Aorta (tissue), 5 donors: ENCODE measurements at regions not wholly inside any gene's neighbourhood (a gene's known extent, or its start where the extent isn't known, plus 50 kb on each side); places are given as distances from the start of the nearest gene placed in this dataset.

Source experiments
- ATAC-seq: fragments of 200-7000 bp; cut with Tn5 transposase; one replicate; pipeline ENCODE4 v1.9.1; 2022; ENCODE audit warnings: moderate library complexity; ENCODE audit not compliant: low FRiP score
- DNase-seq, 2 donors: peaks; one replicate each; pipeline ENCODE4 v3.0.0-alpha.2; 2020
- H3K27ac ChIP-seq, 2 donors: one replicate each; pipeline ENCODE4 v1.5.1; 2013; ENCODE audit warnings: low read length in 2 of 2, mild to moderate bottlenecking in 2 of 2, moderate library complexity in 2 of 2, control low read depth in 1 of 2, inconsistent platforms in 1 of 2, low read depth in 1 of 2
- H3K27me3 ChIP-seq, 2 donors: one replicate each; pipeline ENCODE4 v1.6.1; 2013; ENCODE audit warnings: control low read depth in 1 of 2, low read length in 1 of 2, mild to moderate bottlenecking in 1 of 2, moderate library complexity in 1 of 2; ENCODE audit not compliant: insufficient read depth in 2 of 2, control insufficient read depth in 1 of 2
- H3K36me3 ChIP-seq, 2 donors: one replicate each; pipeline ENCODE4 v1.6.1; 2013; ENCODE audit warnings: control low read depth in 1 of 2, low read length in 1 of 2, mild to moderate bottlenecking in 1 of 2; ENCODE audit not compliant: insufficient read depth in 2 of 2, control insufficient read depth in 1 of 2
- H3K4me1 ChIP-seq, 2 donors: one replicate each; pipeline ENCODE4 v1.6.1; 2013; ENCODE audit warnings: low read length in 2 of 2, control low read depth in 1 of 2, mild to moderate bottlenecking in 1 of 2, moderate library complexity in 1 of 2; ENCODE audit not compliant: insufficient read depth in 2 of 2, control insufficient read depth in 1 of 2
- H3K4me3 ChIP-seq, 2 donors: one replicate each; pipeline ENCODE4 v1.5.1; 2013; ENCODE audit warnings: low read length in 2 of 2, control low read depth in 1 of 2, mild to moderate bottlenecking in 1 of 2
- H3K9me3 ChIP-seq: one replicate; pipeline ENCODE4 v1.6.1; 2013; ENCODE audit warnings: mild to moderate bottlenecking, low read length; ENCODE audit not compliant: control insufficient read depth
- WGBS, 2 donors: extraction: QIAGEN DNeasy Blood & Tissue Kit; methylation state at CpG; one replicate each; pipeline ENCODE4 v1.1.7; 2013; 5-methylcytosine and 5-hydroxymethylcytosine counted together
- intact Hi-C, 2 donors: fragments of 100-400 bp; cut with DNase I; formaldehyde crosslinking; loops; one replicate each; pipeline versions ENCODE4 v1.14.2 to v1.15.0; 2022
- donor health status: healthy with polysubstance abuse.
- donor health status: Bipolar disorder and iron deficiency.
- donor health status: DM: no; HTN: no; CAD: no.
- donor health status: DM: no; HTN: no; CAD: no.
- donor health status: DM: yes; HTN: yes; CAD: no.

- WGBS, 2 donors, result 62 to 66% methylated on average over 3 of the region's 3 CpGs
- Histone ChIP-seq H3K27me3 (no peaks in the 10 kb centered on the region), H3K4me3 (no peak overlapping the region), H3K27ac (no peak overlapping the region), H3K9me3 (no peaks in the 10 kb centered on the region), H3K4me1 (no peaks in the 10 kb centered on the region), H3K36me3 (no peaks in the 10 kb centered on the region)
- ATAC-seq, result no peak
- no peak for DNase-seq
- intact Hi-C loops, result no loop called here
Observed at GRCh38 chr6:21523652-21524051, 69.9 kb upstream of the SOX4 start.

DNA sequence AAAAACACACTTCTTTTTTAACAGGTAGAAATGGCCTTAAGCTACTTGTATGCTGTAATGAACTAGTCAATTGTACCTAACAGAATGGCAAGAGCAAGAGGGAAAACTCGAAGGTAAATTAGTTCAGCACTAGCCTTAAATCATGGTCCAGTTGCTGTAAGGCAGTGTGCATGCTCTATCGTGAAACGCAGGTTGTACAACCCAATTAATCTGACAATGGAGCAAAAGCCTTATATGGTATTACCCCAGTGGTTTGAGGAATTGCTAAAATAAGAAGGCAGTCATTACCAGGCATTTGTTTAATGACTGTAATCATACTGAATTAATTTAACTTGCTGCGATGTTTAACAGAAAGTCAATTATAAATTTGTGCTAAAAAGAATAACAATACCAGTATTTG, 69.3 kb upstream of the SOX4 start:
- ATAC-seq (no peak), DNase-seq (no peak)
- H3K9me3 ChIP-seq, result no peaks in the 10 kb centered on the region
- no peak overlapping the region for H3K27ac ChIP-seq
- no peaks in the 10 kb centered on the region for H3K4me1 ChIP-seq
- no peak overlapping the region for H3K4me3 ChIP-seq
- 69 to 71% methylated on average over 4 of the region's 4 CpGs for WGBS, 2 donors
- intact Hi-C loops, result no loop called here
- no peaks in the 10 kb centered on the region for H3K27me3 ChIP-seq
- no peaks in the 10 kb centered on the region for H3K36me3 ChIP-seq

DNA sequence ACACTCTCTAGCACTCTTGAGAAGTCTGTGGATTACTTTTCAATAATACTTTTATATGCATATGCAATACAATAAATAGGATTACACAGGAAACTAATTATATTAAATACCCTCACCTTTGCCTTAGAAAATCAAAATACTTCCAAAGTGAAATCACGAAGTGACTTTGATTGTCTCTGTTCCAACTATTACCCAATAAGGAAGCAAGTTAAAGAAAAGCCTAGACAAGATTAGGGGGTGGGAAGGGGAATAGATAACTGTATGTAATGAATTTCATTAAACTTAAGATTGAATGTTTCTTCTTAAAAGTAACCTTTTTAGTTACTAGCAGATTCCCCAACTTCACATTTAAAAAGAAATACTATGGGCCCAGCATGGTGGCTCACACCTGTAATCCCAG, 66.6 kb upstream of the SOX4 start:
- WGBS, 2 donors, result 0 to 35% methylated on average over 1 of the region's 1 CpG
- no peak for ATAC-seq
- H3K9me3 ChIP-seq, result no peaks in the 10 kb centered on the region

GRCh38 chr6:21527731-21528130, 65.8 kb upstream of the SOX4 start:
- no peak for DNase-seq
- no peaks in the 10 kb centered on the region for H3K27me3 ChIP-seq
- no peaks in the 10 kb centered on the region for H3K4me1 ChIP-seq
- ATAC-seq, result no peak
- H3K4me3 ChIP-seq, result no peak overlapping the region
- no peaks in the 10 kb centered on the region for H3K9me3 ChIP-seq
- no peak overlapping the region for H3K27ac ChIP-seq
- intact Hi-C loops, result no loop called here
- H3K36me3 ChIP-seq, result no peaks in the 10 kb centered on the region

More for the DNA sequence above, 66.6 kb upstream of the SOX4 start:
- no peak for DNase-seq
- no peaks in the 10 kb centered on the region for H3K27me3 ChIP-seq
- no peak overlapping the region for H3K27ac ChIP-seq
- intact Hi-C loops, result no loop called here
- no peak overlapping the region for H3K4me3 ChIP-seq
- no peaks in the 10 kb centered on the region for H3K36me3 ChIP-seq
- H3K4me1 ChIP-seq, result no peaks in the 10 kb centered on the region

DNA sequence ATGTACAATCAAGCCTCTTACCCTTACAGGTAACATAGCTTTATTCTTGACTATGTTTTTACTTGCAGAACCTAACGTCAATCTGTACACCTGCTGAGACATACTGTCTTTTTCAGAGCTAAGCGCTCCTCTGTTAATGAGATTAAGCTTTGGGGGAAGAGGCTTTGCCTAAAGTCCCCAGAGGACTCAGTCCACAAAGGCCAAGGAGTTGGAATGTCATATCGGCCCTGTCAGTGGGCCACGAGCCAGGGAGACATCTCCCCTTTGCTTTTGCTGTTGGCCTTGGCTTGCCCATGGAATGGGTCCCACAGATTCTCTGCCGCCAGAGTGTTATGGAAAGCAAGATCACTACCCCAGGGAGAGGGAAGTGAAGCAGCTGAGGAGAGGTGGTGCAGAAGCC, 64.1 kb upstream of the SOX4 start:
- ATAC-seq (no peak), DNase-seq (no peak)
- H3K27me3 ChIP-seq, result no peaks in the 10 kb centered on the region
- no peak overlapping the region for H3K27ac ChIP-seq
- H3K9me3 ChIP-seq, result no peaks in the 10 kb centered on the region
- no peaks in the 10 kb centered on the region for H3K36me3 ChIP-seq
- no peaks in the 10 kb centered on the region for H3K4me1 ChIP-seq
- intact Hi-C loops, result no loop called here
- 81 to 90% methylated on average over 5 of the region's 5 CpGs for whole genome bisulfite sequencing, 2 donors
- no peak overlapping the region for H3K4me3 ChIP-seq

DNA sequence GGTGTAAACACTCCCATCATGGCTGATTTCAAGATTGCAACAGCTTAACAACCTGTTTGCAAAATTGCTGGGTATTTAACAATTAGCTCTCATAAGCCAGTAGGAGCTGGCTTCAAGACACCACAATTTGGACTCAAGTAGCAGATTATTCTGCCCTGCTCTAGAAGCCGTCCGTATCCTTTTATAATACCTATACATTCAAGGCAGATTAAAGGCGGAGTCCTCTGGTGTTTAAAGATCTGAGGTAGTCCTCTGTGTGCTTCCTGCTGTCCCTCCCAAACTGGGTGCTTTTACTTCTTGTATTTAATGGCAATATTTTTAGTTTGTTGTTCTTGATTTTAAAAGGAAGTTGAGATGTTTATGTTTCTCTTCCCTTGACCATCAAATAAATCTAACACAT, 62.2 kb upstream of the SOX4 start:
- 80 to 95% methylated on average over 3 of the region's 3 CpGs for WGBS, 2 donors
- Histone ChIP-seq H3K4me1 (no peaks in the 10 kb centered on the region), H3K27me3 (no peaks in the 10 kb centered on the region), H3K27ac (no peak overlapping the region), H3K4me3 (no peak overlapping the region), H3K9me3 (peaks cover 2% of the 10 kb centered on the region), H3K36me3 (no peaks in the 10 kb centered on the region)
- DNase-seq, result no peak
- intact Hi-C loops, result no loop called here
- no peak for ATAC-seq

GRCh38 chr6:21533678-21534077, 59.9 kb upstream of the SOX4 start:
- peaks cover 2% of the 10 kb centered on the region for H3K9me3 ChIP-seq
- no peaks in the 10 kb centered on the region for H3K4me1 ChIP-seq
- ATAC-seq (no peak), DNase-seq (no peak)
- no peaks in the 10 kb centered on the region for H3K27me3 ChIP-seq
- H3K4me3 ChIP-seq, result no peak overlapping the region
- intact Hi-C loops, result no loop called here
- H3K27ac ChIP-seq, result no peak overlapping the region
- H3K36me3 ChIP-seq, result no peaks in the 10 kb centered on the region
- 50 to 51% methylated on average over 1 of the region's 1 CpG for WGBS, 2 donors

DNA sequence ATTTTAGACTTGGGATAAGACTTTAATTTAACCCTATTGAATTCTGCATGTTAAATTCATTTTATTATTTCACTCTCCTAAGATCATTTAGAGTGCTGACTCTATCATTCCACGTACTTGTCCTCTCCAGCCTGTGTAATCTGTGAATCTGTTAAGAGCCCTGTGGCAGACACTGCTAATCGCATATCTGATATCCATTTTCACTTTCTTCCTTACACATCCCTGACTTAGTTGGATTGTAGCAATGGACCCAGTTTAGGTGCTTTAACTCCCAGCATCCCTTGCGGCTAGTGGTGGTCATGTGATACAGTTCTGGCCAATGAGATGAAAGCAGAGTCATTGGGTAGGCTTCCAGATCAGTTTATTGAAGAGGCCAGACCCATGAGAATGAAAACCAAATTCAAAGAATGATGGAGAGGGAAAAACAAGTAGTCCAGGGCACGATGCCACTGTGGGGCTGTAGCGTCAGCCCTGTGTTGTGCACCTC, 57.2 kb upstream of the SOX4 start:
- 92 to 95% methylated on average over 5 of the region's 5 CpGs for WGBS, 2 donors
- Histone ChIP-seq H3K4me1 (no peaks in the 10 kb centered on the region), H3K36me3 (no peaks in the 10 kb centered on the region), H3K4me3 (no peak overlapping the region), H3K27ac (no peak overlapping the region), H3K27me3 (no peaks in the 10 kb centered on the region), H3K9me3 (peaks cover 2% of the 10 kb centered on the region)
- DNase-seq, result no peak
- intact Hi-C loops, result no loop called here
- no peak for ATAC-seq

DNA sequence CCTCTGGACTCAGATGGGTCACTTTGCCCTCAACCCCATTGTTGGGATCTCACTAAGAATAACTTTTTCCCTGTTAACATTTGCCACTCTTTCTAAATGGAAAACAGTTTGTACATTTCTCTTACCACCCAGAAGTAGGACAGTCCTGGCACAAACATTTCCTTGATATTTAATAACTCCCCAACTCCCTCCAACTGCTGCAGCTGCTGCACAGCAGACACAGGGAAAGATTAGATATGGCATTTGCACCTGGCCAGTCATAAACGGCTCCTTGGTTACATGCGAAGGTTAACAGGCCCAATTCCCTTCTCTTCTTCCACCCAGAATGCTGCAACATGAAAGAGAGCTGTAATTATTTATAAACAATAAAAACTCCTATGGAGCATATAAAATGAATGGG, 55.9 kb upstream of the SOX4 start:
- no peaks in the 10 kb centered on the region for H3K27me3 ChIP-seq
- no peak overlapping the region for H3K27ac ChIP-seq
- H3K4me1 ChIP-seq, result no peaks in the 10 kb centered on the region
- ATAC-seq, result no peak
- peaks cover 2% of the 10 kb centered on the region for H3K9me3 ChIP-seq
- intact Hi-C loops, result no loop called here
- no peak overlapping the region for H3K4me3 ChIP-seq
- no peaks in the 10 kb centered on the region for H3K36me3 ChIP-seq
- whole genome bisulfite sequencing, 2 donors, result 84 to 85% methylated on average over 2 of the region's 2 CpGs
- no peak for DNase-seq
